NT2/D1 (cell line): ENCODE measurements at regions not wholly inside any gene's neighbourhood (a gene's known extent, or its start where the extent isn't known, plus 50 kb on each side); places are given as distances from the start of the nearest gene placed in this dataset.

Experiments used
- SUZ12 ChIP-seq: IDR thresholded peaks from 2 replicates; pipeline ENCODE4 v1.6.1; 2011; ENCODE audit not compliant: insufficient read length, insufficient read depth; ENCODE audit errors: extremely low read depth
- YY1 ChIP-seq: IDR thresholded peaks from 2 replicates; pipeline ENCODE4 v1.6.1; 2011; ENCODE audit not compliant: insufficient read length, insufficient read depth
- ZNF274 ChIP-seq: IDR thresholded peaks from 2 replicates; pipeline ENCODE4 v1.6.1; 2011; ENCODE audit warnings: mild to moderate bottlenecking, low read depth, low read length

GRCh38 chr13:29980339-29980738, 129.9 kb upstream of the UBL3 start:
- TF ChIP-seq YY1: no peak
- TF ChIP-seq ZNF274: no peak
- TF ChIP-seq SUZ12: no peak
